ENCODE measurements at regions not wholly inside any gene's neighbourhood (a gene's known extent, or its start where the extent isn't known, plus 50 kb on each side); places are given as distances from the start of the nearest gene placed in this dataset.

DNA sequence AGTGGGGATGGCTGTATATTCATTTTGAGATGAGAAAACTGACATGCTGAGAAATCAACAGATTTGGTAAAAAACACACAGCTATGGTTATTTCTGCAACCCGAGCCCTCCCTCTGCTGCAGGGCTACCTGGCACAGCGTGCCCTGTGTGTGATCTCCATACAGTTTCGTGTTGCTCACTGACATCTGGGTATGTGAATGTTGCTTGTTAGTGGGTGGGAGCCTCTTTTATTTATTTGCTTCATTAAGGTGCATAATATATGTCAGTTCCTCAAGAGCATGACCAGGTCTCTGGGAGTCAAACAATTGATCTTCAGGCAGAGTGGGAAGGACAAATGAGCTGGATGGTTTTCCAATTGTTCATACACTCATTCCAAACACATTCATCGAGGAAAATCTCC lies 139.1 kb upstream of the FHL2 start:
- TF ChIP-seq CTCF (IDR thresholded peaks at IDR 0.05) (no peak), EZH2 (IDR thresholded peaks at IDR 0.05; ENCODE audit: borderline replicate concordance, insufficient read depth, low read depth, low read length, poor library complexity, severe bottlenecking) (no peak)
- H2AFZ ChIP-seq (ENCODE audit: insufficient read depth, low read depth, low read length, poor library complexity, severe bottlenecking) = no peak overlapping the region
- no peaks in the 10 kb centered on the region for H3K9me3 Mint-ChIP-seq (ENCODE audit: insufficient read depth)
- H3K36me3 ChIP-seq (replicated peaks in 1 of 2; ENCODE audit: control extremely low read depth in 1 of 2, control insufficient read depth in 1 of 2, extremely low read depth in 1 of 2, insufficient read depth in 2 of 2, low read length in 1 of 2) = no peaks in the 10 kb centered on the region
- no peaks in the 10 kb centered on the region for H3K79me2 ChIP-seq (ENCODE audit: control insufficient read depth, insufficient read depth, low read length)
- intact Hi-C loops (cut with micrococcal nuclease) = no loop called here
- DNase-seq = no peak
- POLR2A ChIA-PET = no interaction called here
- peaks cover 20% of the 10 kb centered on the region for H3K27me3 Mint-ChIP-seq
- H3K9me3 ChIP-seq (ENCODE audit: control extremely low read depth in 1 of 3, control insufficient read depth in 2 of 3, insufficient read depth in 1 of 3, low read length in 2 of 3) = peaks cover 0 to 3% (median 0%) of the 10 kb centered on the region in 3 donors
- no peak overlapping the region for H3K4me3 ChIP-seq (ENCODE audit: control extremely low read depth in 1 of 5, extremely low read depth in 1 of 5, insufficient read depth in 1 of 5, low read depth in 2 of 5, low read length in 4 of 5)
- no peaks in the 10 kb centered on the region for H3K4me1 Mint-ChIP-seq
- no peaks in the 10 kb centered on the region for H3K27me3 ChIP-seq (replicated peaks in 1 of 4; ENCODE audit: control extremely low read depth in 1 of 4, control insufficient read depth in 3 of 4, insufficient read depth in 4 of 4, low read length in 3 of 4)
- H3K27ac Mint-ChIP-seq = no peak overlapping the region
- no peak overlapping the region for H3K4me3 Mint-ChIP-seq
- CTCF ChIA-PET = no interaction called here
- no peaks in the 10 kb centered on the region for H3K4me1 ChIP-seq (ENCODE audit: control insufficient read depth in 2 of 2, insufficient read depth in 2 of 2, low read length in 2 of 2)
- H4K20me1 ChIP-seq (ENCODE audit: control insufficient read depth, insufficient read depth, low read length, poor library complexity, severe bottlenecking) = no peaks in the 10 kb centered on the region
- H3K27ac ChIP-seq (ENCODE audit: low read length in 2 of 2) = no peak overlapping the region
- no peak overlapping the region for H3K9ac ChIP-seq (ENCODE audit: low read length)
- 79% methylated on average over 2 of the region's 4 CpGs for whole genome bisulfite sequencing (ENCODE audit: insufficient coverage)
- H3K4me2 ChIP-seq (replicated peaks; ENCODE audit: low read depth, low read length, poor library complexity, severe bottlenecking) = no peak overlapping the region
- ATAC-seq (ENCODE audit: low read depth) = no peak

DNA sequence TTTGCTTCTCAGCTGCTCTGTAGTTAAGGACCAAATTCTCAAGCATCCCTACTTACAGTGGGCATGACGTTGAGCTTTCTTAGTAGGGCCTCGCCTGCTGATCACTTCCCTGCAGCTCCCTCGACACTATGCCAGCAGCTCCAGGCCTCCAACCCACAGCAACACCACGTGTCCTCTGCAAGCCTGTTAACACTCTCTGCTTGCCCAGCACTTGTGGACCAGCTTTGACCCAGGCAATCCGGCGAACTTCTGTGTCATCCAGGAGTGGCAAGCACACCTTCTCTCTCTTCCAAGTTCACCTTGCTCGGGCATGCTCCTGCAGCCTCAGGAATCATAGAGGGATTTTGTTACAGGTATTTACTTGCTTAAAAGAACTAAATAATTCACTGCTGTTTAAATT lies 138.6 kb upstream of the FHL2 start:
- H3K4me1 ChIP-seq (ENCODE audit: control insufficient read depth in 2 of 2, insufficient read depth in 2 of 2, low read length in 2 of 2) = no peaks in the 10 kb centered on the region
- H2AFZ ChIP-seq (ENCODE audit: insufficient read depth, low read depth, low read length, poor library complexity, severe bottlenecking) = no peak overlapping the region
- H3K79me2 ChIP-seq (ENCODE audit: control insufficient read depth, insufficient read depth, low read length) = no peaks in the 10 kb centered on the region
- H3K9me3 ChIP-seq (ENCODE audit: control extremely low read depth in 1 of 3, control insufficient read depth in 2 of 3, insufficient read depth in 1 of 3, low read length in 2 of 3) = peaks cover 0 to 3% (median 0%) of the 10 kb centered on the region in 3 donors
- DNase-seq (no peak), ATAC-seq (ENCODE audit: low read depth) (no peak)
- Mint-ChIP-seq H3K27ac (no peak overlapping the region), H3K4me3 (no peak overlapping the region), H3K9me3 (ENCODE audit: insufficient read depth) (no peaks in the 10 kb centered on the region), H3K4me1 (no peaks in the 10 kb centered on the region), H3K27me3 (peaks cover 20% of the 10 kb centered on the region)
- no peaks in the 10 kb centered on the region for H3K36me3 ChIP-seq (replicated peaks in 1 of 2; ENCODE audit: control extremely low read depth in 1 of 2, control insufficient read depth in 1 of 2, extremely low read depth in 1 of 2, insufficient read depth in 2 of 2, low read length in 1 of 2)
- no peaks in the 10 kb centered on the region for H4K20me1 ChIP-seq (ENCODE audit: control insufficient read depth, insufficient read depth, low read length, poor library complexity, severe bottlenecking)
- H3K9ac ChIP-seq (ENCODE audit: low read length) = no peak overlapping the region
- POLR2A ChIA-PET = no interaction called here
- H3K27me3 ChIP-seq (replicated peaks in 1 of 4; ENCODE audit: control extremely low read depth in 1 of 4, control insufficient read depth in 3 of 4, insufficient read depth in 4 of 4, low read length in 3 of 4) = no peaks in the 10 kb centered on the region
- no peak for TF ChIP-seq EZH2 (IDR thresholded peaks at IDR 0.05; ENCODE audit: borderline replicate concordance, insufficient read depth, low read depth, low read length, poor library complexity, severe bottlenecking)
- TF ChIP-seq CTCF (IDR thresholded peaks at IDR 0.05) = no peak
- intact Hi-C loops (cut with micrococcal nuclease) = no loop called here
- 93% methylated on average over 6 of the region's 7 CpGs for WGBS (ENCODE audit: insufficient coverage)
- H3K4me3 ChIP-seq (ENCODE audit: control extremely low read depth in 1 of 5, extremely low read depth in 1 of 5, insufficient read depth in 1 of 5, low read depth in 2 of 5, low read length in 4 of 5) = no peak overlapping the region
- no peak overlapping the region for H3K4me2 ChIP-seq (replicated peaks; ENCODE audit: low read depth, low read length, poor library complexity, severe bottlenecking)
- H3K27ac ChIP-seq (ENCODE audit: low read length in 2 of 2) = no peak overlapping the region
- CTCF ChIA-PET = no interaction called here
